Muscle layer of colon (tissue), 2 donors: ENCODE measurements at regions not wholly inside any gene's neighbourhood (a gene's known extent, or its start where the extent isn't known, plus 50 kb on each side); places are given as distances from the start of the nearest gene placed in this dataset.
"Not testable (repeated sequence)": the region's sequence is repeated elsewhere in the genome, so short reads cannot be mapped to it uniquely, and the experiment has no call there.

ENCODE experiments used
- H3K27ac ChIP-seq: one replicate; pipeline ENCODE4 v1.7.0; 2013; ENCODE audit warnings: low read depth, mild to moderate bottlenecking, low read length, moderate library complexity
- H3K27me3 ChIP-seq, 2 donors: one replicate each; pipeline ENCODE4 v1.7.0; 2013; ENCODE audit warnings: low read length in 2 of 2, mild to moderate bottlenecking in 2 of 2; ENCODE audit not compliant: insufficient read depth in 2 of 2, control insufficient read depth in 1 of 2
- H3K36me3 ChIP-seq: one replicate; pipeline ENCODE4 v1.7.0; 2013; ENCODE audit warnings: mild to moderate bottlenecking, low read length; ENCODE audit not compliant: insufficient read depth
- H3K4me1 ChIP-seq: one replicate; pipeline ENCODE4 v1.7.0; 2013; ENCODE audit warnings: mild to moderate bottlenecking, low read length; ENCODE audit not compliant: insufficient read depth
- H3K4me3 ChIP-seq, 2 donors: one replicate each; pipeline ENCODE4 v1.7.0; 2013; ENCODE audit warnings: low read length in 2 of 2, low read depth in 1 of 2, mild to moderate bottlenecking in 1 of 2, moderate library complexity in 1 of 2
- H3K9ac ChIP-seq: one replicate; pipeline ENCODE4 v1.7.0; 2013; ENCODE audit warnings: low read length
- H3K9me3 ChIP-seq: one replicate; pipeline ENCODE4 v1.7.0; 2013; ENCODE audit warnings: mild to moderate bottlenecking, low read length
- donor health status: abdominal sarcoma.
- donor health status: Adenocarcinoma of cecum.

DNA sequence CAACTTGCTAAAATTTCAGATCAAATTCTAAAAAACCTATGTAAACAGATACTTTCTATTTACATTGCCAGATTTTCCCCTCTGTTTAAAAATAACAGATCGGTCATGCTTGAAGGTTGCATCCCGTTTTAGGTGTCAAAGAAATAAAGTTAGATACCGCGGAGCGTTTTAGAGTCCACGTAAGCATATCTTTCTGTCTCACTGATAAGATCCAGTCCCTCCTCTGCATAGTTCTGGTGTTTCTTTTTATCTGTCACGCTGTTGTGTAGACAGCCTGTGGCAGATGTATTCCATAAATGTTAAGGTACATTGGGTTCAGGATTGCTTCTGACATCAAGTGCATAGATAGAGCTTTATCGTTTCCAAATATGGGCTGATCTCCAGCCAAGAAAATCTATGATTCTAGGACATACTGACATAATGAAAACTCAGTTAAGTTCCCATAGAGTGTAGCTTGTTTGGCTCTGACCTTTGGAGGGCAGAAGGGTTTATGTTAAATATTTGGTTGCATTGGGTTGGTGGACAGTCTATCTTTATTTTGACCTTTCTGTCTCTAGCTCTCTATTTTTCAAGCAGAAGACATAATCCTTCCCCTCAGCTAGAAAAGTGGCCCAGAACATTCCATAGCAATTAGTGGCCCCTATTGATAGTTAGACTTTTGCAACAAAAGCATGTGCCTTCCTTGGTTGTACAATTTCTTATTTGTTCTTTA lies 109.2 kb downstream of the GPR85 start:
- H3K4me3 ChIP-seq, H3K27me3 ChIP-seq, H3K27ac ChIP-seq, H3K4me1 ChIP-seq, H3K36me3 ChIP-seq, H3K9me3 ChIP-seq, H3K9ac ChIP-seq: not testable (repeated sequence)

DNA sequence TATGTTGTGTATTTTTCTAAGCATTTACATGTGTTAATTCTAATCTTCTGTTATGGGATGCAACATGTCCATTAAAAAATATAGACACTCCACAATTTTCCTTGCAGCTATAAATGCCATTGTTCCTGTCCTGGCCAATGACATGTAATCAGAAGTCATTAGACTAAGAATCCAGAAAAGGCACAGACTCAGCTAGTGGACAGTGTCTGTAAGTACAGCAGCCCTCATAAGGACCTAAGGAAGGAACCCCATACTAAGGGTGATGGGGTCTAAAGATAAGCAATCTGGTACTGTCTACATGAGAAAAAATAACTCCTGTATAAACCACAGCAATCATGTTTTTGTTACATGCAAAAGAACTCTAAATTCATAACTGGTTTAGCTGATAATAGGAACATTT lies 115.9 kb downstream of the GPR85 start:
- H3K36me3 ChIP-seq = no peaks in the 10 kb centered on the region
- no peak overlapping the region for H3K4me3 ChIP-seq
- H3K9me3 ChIP-seq = no peaks in the 10 kb centered on the region
- no peaks in the 10 kb centered on the region for H3K27me3 ChIP-seq
- no peak overlapping the region for H3K9ac ChIP-seq
- no peaks in the 10 kb centered on the region for H3K4me1 ChIP-seq
- no peak overlapping the region for H3K27ac ChIP-seq

DNA sequence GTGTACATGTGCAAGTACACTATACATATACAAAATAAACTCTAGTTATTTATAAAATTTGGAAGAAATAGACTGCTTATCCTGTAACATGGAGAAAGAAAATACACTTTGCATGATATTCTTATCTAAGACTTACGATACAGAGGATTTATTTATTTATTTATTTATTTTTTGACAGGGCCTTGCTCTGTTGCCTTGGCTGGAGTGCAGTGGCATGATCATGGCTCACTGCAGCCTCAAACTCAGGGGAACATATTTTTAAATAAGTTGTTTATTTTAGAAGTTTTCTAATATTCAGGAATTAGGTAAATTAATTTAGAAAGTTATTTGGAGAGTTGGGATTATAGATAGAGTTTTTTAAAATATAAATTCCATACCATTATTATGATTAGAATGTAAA lies 116.7 kb downstream of the GPR85 start:
- Histone ChIP-seq H3K4me1 (no peaks in the 10 kb centered on the region), H3K9ac (no peak overlapping the region), H3K36me3 (no peaks in the 10 kb centered on the region), H3K27ac (no peak overlapping the region), H3K9me3 (no peaks in the 10 kb centered on the region), H3K27me3 (no peaks in the 10 kb centered on the region), H3K4me3 (no peak overlapping the region)

GRCh38 chr7:112965506-112965905 lies 121.1 kb downstream of the GPR85 start:
- Histone ChIP-seq H3K36me3 (no peaks in the 10 kb centered on the region), H3K27me3 (no peaks in the 10 kb centered on the region)

DNA sequence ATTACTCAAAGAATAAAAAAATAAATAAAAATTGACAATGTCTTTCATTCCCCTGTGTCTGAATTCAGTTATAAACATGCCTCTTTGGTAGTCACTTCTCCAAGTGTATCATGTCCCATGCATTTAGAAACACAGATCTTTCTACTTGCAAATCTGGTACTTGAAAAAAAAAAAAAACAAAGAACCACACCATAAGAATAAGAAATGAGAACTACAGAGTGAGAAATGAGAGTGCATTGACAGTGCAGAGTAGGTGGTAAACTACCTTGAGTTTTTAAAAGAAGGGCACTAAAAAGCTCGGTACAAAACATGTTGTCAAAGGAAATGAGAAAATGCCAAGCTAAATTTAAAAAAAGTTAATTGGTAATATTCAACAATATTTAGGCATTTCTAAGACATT lies 123.0 kb downstream of the GPR85 start:
- no peak overlapping the region for H3K9ac ChIP-seq
- H3K4me3 ChIP-seq = no peak overlapping the region
- H3K9me3 ChIP-seq = no peaks in the 10 kb centered on the region
- no peaks in the 10 kb centered on the region for H3K36me3 ChIP-seq
- H3K4me1 ChIP-seq = no peaks in the 10 kb centered on the region
- no peak overlapping the region for H3K27ac ChIP-seq
- H3K27me3 ChIP-seq = no peaks in the 10 kb centered on the region

More at GRCh38 chr7:112965506-112965905, 121.1 kb downstream of the GPR85 start:
- H3K4me3 ChIP-seq = no peak overlapping the region
- H3K9ac ChIP-seq = no peak overlapping the region
- H3K27ac ChIP-seq = no peak overlapping the region
- no peaks in the 10 kb centered on the region for H3K4me1 ChIP-seq
- H3K9me3 ChIP-seq = no peaks in the 10 kb centered on the region

DNA sequence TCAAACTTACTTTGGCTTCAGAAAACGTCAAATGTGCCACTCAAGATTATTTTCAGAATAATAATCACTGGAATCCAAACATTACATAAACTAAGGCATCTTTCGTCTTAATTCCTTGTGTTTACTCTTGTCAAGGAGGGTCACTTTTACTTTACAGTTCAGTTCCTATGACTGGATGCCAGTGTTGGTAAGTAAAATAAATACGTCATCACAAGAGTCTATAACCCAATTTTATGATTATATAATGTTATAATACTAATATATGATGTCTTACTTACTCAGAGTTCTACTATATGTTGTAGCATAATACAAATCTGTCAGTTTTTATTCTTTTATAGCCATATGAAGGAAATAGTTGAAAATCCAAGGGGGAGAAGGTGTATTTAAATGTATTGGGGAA lies 123.8 kb downstream of the GPR85 start:
- no peak overlapping the region for H3K9ac ChIP-seq
- no peaks in the 10 kb centered on the region for H3K27me3 ChIP-seq

GRCh38 chr7:112959276-112959675 lies 127.4 kb downstream of the GPR85 start:
- H3K4me1 ChIP-seq = no peaks in the 10 kb centered on the region
- no peaks in the 10 kb centered on the region for H3K9me3 ChIP-seq
- no peak overlapping the region for H3K9ac ChIP-seq
- H3K27ac ChIP-seq = no peak overlapping the region
- H3K27me3 ChIP-seq = no peaks in the 10 kb centered on the region
- H3K4me3 ChIP-seq = no peak overlapping the region
- H3K36me3 ChIP-seq = no peaks in the 10 kb centered on the region

More for the DNA sequence above, 123.8 kb downstream of the GPR85 start:
- H3K4me1 ChIP-seq = no peaks in the 10 kb centered on the region
- H3K9me3 ChIP-seq = no peaks in the 10 kb centered on the region
- no peak overlapping the region for H3K4me3 ChIP-seq
- no peak overlapping the region for H3K27ac ChIP-seq
- no peaks in the 10 kb centered on the region for H3K36me3 ChIP-seq

GRCh38 chr7:112958775-112959174 lies 127.9 kb downstream of the GPR85 start:
- no peaks in the 10 kb centered on the region for H3K4me1 ChIP-seq
- no peak overlapping the region for H3K4me3 ChIP-seq
- H3K27ac ChIP-seq = no peak overlapping the region

GRCh38 chr7:112957901-112958300 lies 128.7 kb downstream of the GPR85 start:
- no peak overlapping the region for H3K9ac ChIP-seq
- H3K36me3 ChIP-seq = no peaks in the 10 kb centered on the region
- H3K27me3 ChIP-seq = no peaks in the 10 kb centered on the region
- H3K9me3 ChIP-seq = no peaks in the 10 kb centered on the region
- H3K4me3 ChIP-seq = no peak overlapping the region
- H3K4me1 ChIP-seq = no peaks in the 10 kb centered on the region
- no peak overlapping the region for H3K27ac ChIP-seq

More at GRCh38 chr7:112958775-112959174, 127.9 kb downstream of the GPR85 start:
- Histone ChIP-seq H3K9me3 (no peaks in the 10 kb centered on the region), H3K36me3 (no peaks in the 10 kb centered on the region), H3K27me3 (no peaks in the 10 kb centered on the region), H3K9ac (no peak overlapping the region)

DNA sequence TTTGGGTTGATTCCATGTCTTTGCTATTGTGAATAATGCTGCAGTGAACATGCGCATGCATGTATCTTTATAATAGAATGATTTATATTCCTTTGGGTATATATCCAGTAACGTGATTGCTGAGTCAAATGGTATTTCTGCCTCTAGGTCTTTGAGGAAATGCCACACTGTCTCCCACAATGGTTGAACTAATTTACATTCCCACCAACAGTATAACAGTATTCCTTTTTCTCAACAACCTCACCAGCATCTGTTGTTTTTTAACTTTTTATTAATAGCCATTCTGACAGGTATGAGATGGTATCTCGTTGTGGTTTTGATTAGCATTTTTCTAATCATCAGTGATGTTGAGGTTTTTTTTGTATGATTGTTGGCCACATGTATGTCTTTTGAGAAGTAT lies 133.6 kb downstream of the GPR85 start:
- H3K27me3 ChIP-seq, H3K27ac ChIP-seq, H3K9ac ChIP-seq, H3K9me3 ChIP-seq, H3K4me1 ChIP-seq, H3K36me3 ChIP-seq, H3K4me3 ChIP-seq: not testable (repeated sequence)

DNA sequence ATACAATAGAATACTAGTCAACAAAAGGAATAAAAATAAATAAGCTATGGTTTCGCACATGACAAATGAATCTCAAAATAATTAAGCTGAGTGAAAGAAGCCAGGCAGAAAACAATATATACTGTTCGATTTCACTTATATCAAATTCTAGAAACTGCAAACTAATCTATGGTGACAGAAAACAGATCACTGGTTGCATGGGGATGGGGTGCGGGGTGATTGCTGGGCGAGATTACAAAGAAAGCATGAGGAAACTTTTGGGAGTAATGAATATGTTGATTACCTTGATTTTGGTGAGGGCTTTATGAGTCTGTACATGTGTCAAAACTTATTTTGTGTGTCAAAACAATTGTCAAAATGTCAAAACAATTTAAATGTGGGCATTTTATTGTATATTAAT lies 135.6 kb downstream of the GPR85 start:
- no peak overlapping the region for H3K4me3 ChIP-seq
- H3K36me3 ChIP-seq = no peaks in the 10 kb centered on the region
- no peak overlapping the region for H3K9ac ChIP-seq
- H3K9me3 ChIP-seq = no peaks in the 10 kb centered on the region
- no peak overlapping the region for H3K27ac ChIP-seq
- no peaks in the 10 kb centered on the region for H3K4me1 ChIP-seq
- H3K27me3 ChIP-seq = no peaks in the 10 kb centered on the region

DNA sequence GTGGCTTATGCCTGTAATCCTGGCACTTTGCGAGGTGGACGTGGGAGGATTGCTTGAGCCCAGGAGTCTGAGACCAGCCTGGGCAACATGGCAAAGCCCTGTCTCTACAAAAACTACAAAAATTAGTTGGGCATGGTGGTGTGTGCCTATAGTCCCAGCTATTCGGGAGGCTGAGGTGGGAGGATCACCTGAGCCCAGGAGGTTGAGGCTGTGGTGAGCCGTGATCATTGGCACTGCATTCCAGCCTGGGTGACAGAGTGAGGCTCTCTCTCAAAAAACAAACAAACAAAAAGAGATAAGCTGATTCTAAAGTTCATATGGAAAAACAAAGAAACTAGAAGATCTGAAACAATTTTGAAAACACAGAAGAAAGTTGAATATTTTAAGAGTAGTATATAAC lies 136.9 kb downstream of the GPR85 start:
- H3K36me3 ChIP-seq, H3K4me3 ChIP-seq: not testable (repeated sequence)

More for the DNA sequence above, 136.9 kb downstream of the GPR85 start:
- not testable (repeated sequence) for H3K9me3 ChIP-seq, H3K4me1 ChIP-seq, H3K9ac ChIP-seq, H3K27ac ChIP-seq, H3K27me3 ChIP-seq
